Suprapubic skin (tissue), 3 donors: ENCODE measurements at regions not wholly inside any gene's neighbourhood (a gene's known extent, or its start where the extent isn't known, plus 50 kb on each side); places are given as distances from the start of the nearest gene placed in this dataset.

Experiments
- POLR2A ChIP-seq, 2 donors: fragments of 450-650 bp; IDR thresholded peaks; one replicate each; pipeline ENCODE4 v1.6.1; 2017; ENCODE audit warnings: antibody characterized with exemption in 2 of 2, mild to moderate bottlenecking in 2 of 2, moderate library complexity in 2 of 2
- TF ChIP-seq, protein P1 (sequence below), 2 donors: fragments of 200-600 bp in 1 of 2; fragments of 450-650 bp in 1 of 2; sonication (generic) in 1 of 2; IDR thresholded peaks; one replicate each; pipeline ENCODE4 v1.5.1; 2016 to 2019; ENCODE audit warnings: antibody characterized with exemption in 2 of 2, mild to moderate bottlenecking in 1 of 2, moderate library complexity in 1 of 2

DNA sequence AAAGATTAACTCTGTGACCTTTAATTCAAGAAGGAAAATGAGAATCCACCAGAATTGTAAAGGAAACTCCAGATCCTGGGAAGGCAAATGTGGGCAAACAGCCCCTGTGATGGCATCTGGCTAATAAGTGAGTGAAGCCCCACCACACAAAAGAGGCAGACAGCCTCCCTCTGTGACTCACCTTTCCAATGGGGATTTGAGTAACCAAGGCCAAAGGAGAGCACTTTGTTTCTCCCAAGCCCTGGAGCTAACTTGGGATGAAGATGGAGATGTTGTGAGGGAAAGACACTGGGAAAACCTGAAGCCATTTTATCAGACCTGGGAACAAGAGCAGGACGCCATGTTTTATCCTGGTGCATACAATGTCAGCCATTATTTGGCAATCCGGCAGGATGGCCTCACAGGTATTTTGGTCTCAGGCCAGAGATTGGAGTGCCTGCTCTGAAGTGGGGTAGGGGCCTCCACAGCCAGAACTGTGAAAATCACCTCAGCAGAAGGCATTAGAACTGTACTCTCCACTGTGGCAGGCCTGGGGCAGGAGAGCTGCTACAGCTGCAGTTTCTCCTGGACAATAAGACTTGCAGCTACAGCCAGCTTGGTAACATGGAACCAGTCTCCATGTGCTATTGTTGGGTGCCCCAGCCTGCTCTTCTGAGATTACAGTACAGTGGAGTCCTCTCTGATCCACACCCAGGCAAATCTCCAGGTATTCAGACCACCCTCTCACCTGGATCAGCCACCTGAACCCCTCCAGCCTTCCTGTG lies 96.6 kb upstream of the PCED1B start:
- no peak for TF ChIP-seq POLR2A (IDR thresholded peaks at IDR 0.05)
- TF ChIP-seq, protein P1, sequence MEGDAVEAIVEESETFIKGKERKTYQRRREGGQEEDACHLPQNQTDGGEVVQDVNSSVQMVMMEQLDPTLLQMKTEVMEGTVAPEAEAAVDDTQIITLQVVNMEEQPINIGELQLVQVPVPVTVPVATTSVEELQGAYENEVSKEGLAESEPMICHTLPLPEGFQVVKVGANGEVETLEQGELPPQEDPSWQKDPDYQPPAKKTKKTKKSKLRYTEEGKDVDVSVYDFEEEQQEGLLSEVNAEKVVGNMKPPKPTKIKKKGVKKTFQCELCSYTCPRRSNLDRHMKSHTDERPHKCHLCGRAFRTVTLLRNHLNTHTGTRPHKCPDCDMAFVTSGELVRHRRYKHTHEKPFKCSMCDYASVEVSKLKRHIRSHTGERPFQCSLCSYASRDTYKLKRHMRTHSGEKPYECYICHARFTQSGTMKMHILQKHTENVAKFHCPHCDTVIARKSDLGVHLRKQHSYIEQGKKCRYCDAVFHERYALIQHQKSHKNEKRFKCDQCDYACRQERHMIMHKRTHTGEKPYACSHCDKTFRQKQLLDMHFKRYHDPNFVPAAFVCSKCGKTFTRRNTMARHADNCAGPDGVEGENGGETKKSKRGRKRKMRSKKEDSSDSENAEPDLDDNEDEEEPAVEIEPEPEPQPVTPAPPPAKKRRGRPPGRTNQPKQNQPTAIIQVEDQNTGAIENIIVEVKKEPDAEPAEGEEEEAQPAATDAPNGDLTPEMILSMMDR (IDR thresholded peaks at IDR 0.05): no peak
